Transverse colon (tissue), 4 donors: ENCODE measurements at regions not wholly inside any gene's neighbourhood (a gene's known extent, or its start where the extent isn't known, plus 50 kb on each side); places are given as distances from the start of the nearest gene placed in this dataset.

Experiments used
- DNase-seq: peaks from one replicate; pipeline ENCODE4 v3.0.0-alpha.2; 2019
- H3K27ac ChIP-seq, 4 donors: fragments of 200-600 bp; sonication (generic); 2 replicates each; pipeline ENCODE4 v1.5.1; 2016 to 2018; ENCODE audit warnings: inconsistent platforms in 4 of 4
- H3K27me3 ChIP-seq: fragments of 200-600 bp; sonication (generic); 2 replicates; pipeline ENCODE4 v1.5.1; 2017; ENCODE audit warnings: inconsistent platforms
- H3K36me3 ChIP-seq, 4 donors: fragments of 200-600 bp; sonication (generic); 2 replicates each; pipeline ENCODE4 v1.5.1; 2017 to 2019; ENCODE audit warnings: inconsistent platforms in 4 of 4
- H3K4me1 ChIP-seq, 4 donors: fragments of 200-600 bp; sonication (generic); 2 replicates each; pipeline ENCODE4 v1.5.1; 2017 to 2020; ENCODE audit warnings: inconsistent platforms in 4 of 4
- H3K4me3 ChIP-seq, 4 donors: fragments of 200-600 bp; sonication (generic); 1 replicate in 1 of 4; 2 replicates in 3 of 4; pipeline versions ENCODE4 v1.5.1 to v1.6.1; 2017 to 2019; ENCODE audit warnings: inconsistent platforms in 4 of 4
- H3K9me3 ChIP-seq, 2 donors: fragments of 200-600 bp; sonication (generic); 2 replicates each; pipeline ENCODE4 v1.5.1; 2017 to 2019; ENCODE audit warnings: inconsistent platforms in 2 of 2
- EP300 ChIP-seq: sonication (generic); formaldehyde crosslinking; IDR thresholded peaks from one replicate; pipeline ENCODE4 v1.6.1; 2017; ENCODE audit warnings: antibody characterized with exemption, low read depth
- POLR2A ChIP-seq: fragments of 450-650 bp; IDR thresholded peaks from one replicate; pipeline ENCODE4 v1.6.1; 2016; ENCODE audit warnings: antibody characterized with exemption, mild to moderate bottlenecking, moderate library complexity
- POLR2AphosphoS5 ChIP-seq, 3 donors: sonication (generic); formaldehyde crosslinking; IDR thresholded peaks; one replicate each; pipeline ENCODE4 v1.6.1; 2016; ENCODE audit warnings: antibody characterized with exemption in 3 of 3
- WGBS, 2 donors: methylation state at CpG; one replicate each; pipeline ENCODE4 v1.1.5; 2018; ENCODE audit warnings: low coverage in 1 of 2; 5-methylcytosine and 5-hydroxymethylcytosine counted together
- in situ Hi-C, 4 donors: fragments of 200-750 bp; cut with MboI; loops; one replicate each; pipeline versions ENCODE4 v1.15.0 to v1.15.1; 2017; ENCODE audit warnings: low sequenced_read_pairs in 3 of 4, low pct_ligation_motif_present in 1 of 4, low pct_unique_long_range_greater_than_20kb in 1 of 4
- intact Hi-C: fragments of 100-400 bp; cut with DNase I; formaldehyde crosslinking; loops from one replicate; pipeline ENCODE4 v1.15.1; 2023; ENCODE audit warnings: low total_unique reads
- TF ChIP-seq, protein P1 (sequence below), 5 experiments: fragments of 200-600 bp in 3 of 5; fragments of 450-650 bp in 2 of 5; sonication (generic) in 3 of 5; IDR thresholded peaks; 1 replicate in 2 of 5; 2 replicates in 3 of 5; pipeline ENCODE4 v1.5.1; 2016 to 2017; ENCODE audit warnings: antibody characterized with exemption in 5 of 5, inconsistent platforms in 3 of 5, mild to moderate bottlenecking in 2 of 5, moderate library complexity in 1 of 5

- 79 to 88% methylated on average over 5 to 6 of the region's 6 CpGs for WGBS, 2 donors
- intact Hi-C loops (no loop called here), in situ Hi-C loops (no loop called here)
- H3K9me3 ChIP-seq, result no peaks in the 10 kb centered on the region
- TF ChIP-seq POLR2AphosphoS5 (IDR thresholded peaks at IDR 0.05), result no peak
- TF ChIP-seq, protein P1, sequence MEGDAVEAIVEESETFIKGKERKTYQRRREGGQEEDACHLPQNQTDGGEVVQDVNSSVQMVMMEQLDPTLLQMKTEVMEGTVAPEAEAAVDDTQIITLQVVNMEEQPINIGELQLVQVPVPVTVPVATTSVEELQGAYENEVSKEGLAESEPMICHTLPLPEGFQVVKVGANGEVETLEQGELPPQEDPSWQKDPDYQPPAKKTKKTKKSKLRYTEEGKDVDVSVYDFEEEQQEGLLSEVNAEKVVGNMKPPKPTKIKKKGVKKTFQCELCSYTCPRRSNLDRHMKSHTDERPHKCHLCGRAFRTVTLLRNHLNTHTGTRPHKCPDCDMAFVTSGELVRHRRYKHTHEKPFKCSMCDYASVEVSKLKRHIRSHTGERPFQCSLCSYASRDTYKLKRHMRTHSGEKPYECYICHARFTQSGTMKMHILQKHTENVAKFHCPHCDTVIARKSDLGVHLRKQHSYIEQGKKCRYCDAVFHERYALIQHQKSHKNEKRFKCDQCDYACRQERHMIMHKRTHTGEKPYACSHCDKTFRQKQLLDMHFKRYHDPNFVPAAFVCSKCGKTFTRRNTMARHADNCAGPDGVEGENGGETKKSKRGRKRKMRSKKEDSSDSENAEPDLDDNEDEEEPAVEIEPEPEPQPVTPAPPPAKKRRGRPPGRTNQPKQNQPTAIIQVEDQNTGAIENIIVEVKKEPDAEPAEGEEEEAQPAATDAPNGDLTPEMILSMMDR (IDR thresholded peaks at IDR 0.05), result no peak
- TF ChIP-seq EP300, result no peak
- no peak for TF ChIP-seq POLR2A
- H3K4me1 ChIP-seq, result peaks cover 0 to 11% (median 0%) of the 10 kb centered on the region in 4 donors
- no peak overlapping the region for H3K27ac ChIP-seq
- H3K36me3 ChIP-seq, result no peaks in the 10 kb centered on the region
- H3K4me3 ChIP-seq, result no peak overlapping the region
- H3K27me3 ChIP-seq, result no peaks in the 10 kb centered on the region
- DNase-seq, result no peak
Measured at GRCh38 chr4:108334031-108334430, 165.3 kb upstream of the LEF1 start.

DNA sequence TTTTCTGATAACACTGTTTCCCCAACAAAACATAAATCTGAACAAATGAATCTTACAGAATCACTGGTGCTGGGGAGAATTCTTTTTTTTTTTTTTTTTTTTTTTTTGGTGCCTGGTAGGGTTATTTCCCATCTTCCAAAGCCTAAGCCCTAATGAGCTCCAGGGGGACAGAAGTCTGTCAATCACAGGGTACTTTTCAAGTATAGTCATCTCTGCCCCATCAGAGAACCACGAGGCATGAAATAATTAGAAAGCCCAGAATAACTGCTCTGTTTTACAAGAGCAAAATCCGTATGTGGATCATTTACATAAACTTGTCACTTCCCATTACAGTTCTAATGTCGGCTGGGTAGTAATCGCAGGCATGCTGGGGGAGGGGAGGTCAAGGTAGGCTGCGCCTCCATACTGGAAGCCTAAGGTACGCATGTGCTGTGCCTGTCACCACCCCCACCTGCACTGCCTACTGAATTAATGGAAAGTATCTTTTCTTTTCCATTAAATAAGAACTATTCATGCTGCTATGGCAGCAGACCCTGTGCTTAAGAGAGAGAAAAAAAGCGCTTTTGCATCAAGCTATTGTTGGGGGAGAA lies 164.7 kb upstream of the LEF1 start:
- WGBS, 2 donors, result 68 to 74% methylated on average over 4 to 7 of the region's 7 CpGs
- TF ChIP-seq POLR2A, result no peak
- TF ChIP-seq POLR2AphosphoS5 (IDR thresholded peaks at IDR 0.05), result no peak
- intact Hi-C loops (no loop called here), in situ Hi-C loops (no loop called here)
- H3K9me3 ChIP-seq, result no peaks in the 10 kb centered on the region
- H3K4me1 ChIP-seq, result peaks cover 0 to 11% (median 0%) of the 10 kb centered on the region in 4 donors
- H3K27ac ChIP-seq, result no peak overlapping the region
- H3K36me3 ChIP-seq, result no peaks in the 10 kb centered on the region
- H3K4me3 ChIP-seq, result no peak overlapping the region
- no peaks in the 10 kb centered on the region for H3K27me3 ChIP-seq
- no peak for DNase-seq

DNA sequence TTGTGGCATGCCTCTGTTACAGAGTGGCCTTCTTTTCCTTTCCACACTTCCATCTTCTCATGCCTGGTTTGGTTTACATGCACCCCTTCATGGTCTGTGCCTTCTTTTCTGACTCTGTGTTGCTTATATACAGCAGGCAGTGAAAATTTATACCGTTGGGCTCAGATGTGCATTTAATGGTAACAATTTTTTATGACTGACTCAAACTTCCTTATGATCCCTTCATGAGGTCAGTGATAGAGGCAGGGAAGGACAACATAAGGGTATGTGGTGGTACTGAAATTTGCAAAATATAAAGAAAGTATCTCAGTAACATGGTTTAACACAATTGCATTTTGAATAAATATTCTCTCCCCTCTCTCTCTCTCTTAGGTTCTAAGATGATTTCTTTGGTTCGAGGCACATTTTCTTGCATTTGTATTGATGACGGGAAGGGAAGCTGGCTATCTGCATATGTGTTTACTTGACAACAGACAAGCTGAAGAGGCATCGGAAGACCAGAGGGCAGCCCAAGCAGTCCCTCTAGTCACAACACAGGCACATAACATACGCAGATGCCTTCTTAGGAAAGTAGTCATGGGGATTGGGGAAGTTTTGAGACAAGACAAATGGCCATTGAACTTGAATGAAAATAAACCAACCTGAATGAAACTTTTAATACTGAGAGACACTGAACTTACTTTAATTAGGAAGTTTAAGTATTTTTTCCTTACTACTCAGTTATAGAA lies 163.3 kb upstream of the LEF1 start:
- Histone ChIP-seq H3K4me3 (no peak overlapping the region), H3K4me1 (peaks cover 0 to 10% (median 0%) of the 10 kb centered on the region in 4 donors), H3K27me3 (no peaks in the 10 kb centered on the region), H3K9me3 (no peaks in the 10 kb centered on the region), H3K36me3 (no peaks in the 10 kb centered on the region), H3K27ac (no peak overlapping the region)
- intact Hi-C loops (no loop called here), in situ Hi-C loops (no loop called here)
- TF ChIP-seq POLR2AphosphoS5 (IDR thresholded peaks at IDR 0.05), result no peak
- TF ChIP-seq, protein P1 (IDR thresholded peaks at IDR 0.05), result no peak
- no peak for TF ChIP-seq EP300
- TF ChIP-seq POLR2A, result no peak
- no peak for DNase-seq
- WGBS, 2 donors, result 66 to 67% methylated on average over 5 of the region's 5 CpGs

GRCh38 chr4:108328383-108328732 lies 159.6 kb upstream of the LEF1 start:
- H3K27ac ChIP-seq, result no peak overlapping the region
- H3K27me3 ChIP-seq, result no peaks in the 10 kb centered on the region
- WGBS, 2 donors, result 64 to 74% methylated on average over 2 of the region's 2 CpGs
- no peak for DNase-seq
- peaks cover 0 to 10% (median 0%) of the 10 kb centered on the region in 4 donors for H3K4me1 ChIP-seq
- H3K4me3 ChIP-seq, result no peak overlapping the region
- no peaks in the 10 kb centered on the region for H3K36me3 ChIP-seq
- no peaks in the 10 kb centered on the region for H3K9me3 ChIP-seq
- intact Hi-C loops (no loop called here), in situ Hi-C loops (no loop called here)
- TF ChIP-seq, protein P1 (IDR thresholded peaks at IDR 0.05), result no peak
